Mucosa of descending colon (tissue), 3 donors: ENCODE measurements at regions not wholly inside any gene's neighbourhood (a gene's known extent, or its start where the extent isn't known, plus 50 kb on each side); places are given as distances from the start of the nearest gene placed in this dataset.

Experiments
- ATAC-seq: fragments of 200-7000 bp; cut with Tn5 transposase; one replicate; pipeline ENCODE4 v1.9.1; 2020; ENCODE audit warnings: mild to moderate bottlenecking, moderate library complexity
- DNase-seq, 3 donors: peaks; one replicate each; pipeline ENCODE4 v3.0.0-alpha.2; 2020
- H3K36me3 ChIP-seq: fragments of 200-600 bp; one replicate; pipeline ENCODE4 v1.8.0; 2021; ENCODE audit warnings: low read depth, mild to moderate bottlenecking
- H3K4me1 ChIP-seq: fragments of 200-600 bp; one replicate; pipeline ENCODE4 v1.8.0; 2021; ENCODE audit warnings: low read depth, mild to moderate bottlenecking
- H3K4me3 ChIP-seq: fragments of 200-600 bp; one replicate; pipeline ENCODE4 v1.8.0; 2021; ENCODE audit warnings: mild to moderate bottlenecking
- H3K9me3 ChIP-seq: fragments of 200-600 bp; one replicate; pipeline ENCODE4 v1.8.0; 2021; ENCODE audit warnings: mild to moderate bottlenecking
- CTCF ChIP-seq: fragments of 200-600 bp; IDR thresholded peaks from one replicate; pipeline ENCODE4 v1.8.0; 2022; ENCODE audit warnings: antibody characterized with exemption, mild to moderate bottlenecking
- intact Hi-C, 2 donors: fragments of 100-400 bp; cut with DNase I in 1 of 2; cut with micrococcal nuclease in 1 of 2; formaldehyde crosslinking; loops; one replicate each; pipeline versions ENCODE4 v1.11.0 to v1.11.1; 2022; cut with DNase I, micrococcal nuclease
- donor health status: DM: no; HTN: no; CAD: no; lungs with moderate emphysema.
- donor health status: DM: no; HTN: no; CAD: no.
- donor health status: DM: no; HTN: yes; CAD: no.

GRCh38 chr1:188251036-188251435 lies 1422.3 kb downstream of the PLA2G4A start:
- H3K4me3 ChIP-seq: no peak overlapping the region
- DNase-seq: no peak
- no peaks in the 10 kb centered on the region for H3K36me3 ChIP-seq
- H3K4me1 ChIP-seq: no peaks in the 10 kb centered on the region
- TF ChIP-seq CTCF: no peak
- ATAC-seq: no peak
- peaks cover 7% of the 10 kb centered on the region for H3K9me3 ChIP-seq
- intact Hi-C loops: no loop called here

- Histone ChIP-seq H3K4me3 (no peak overlapping the region), H3K36me3 (no peaks in the 10 kb centered on the region), H3K4me1 (no peaks in the 10 kb centered on the region), H3K9me3 (peaks cover 9% of the 10 kb centered on the region)
- DNase-seq (no peak), ATAC-seq (no peak)
- intact Hi-C loops: no loop called here
- TF ChIP-seq CTCF: no peak
These were observed 1433.1 kb downstream of the PLA2G4A start for GRCh38 chr1:188261849-188262248.

- DNase-seq (no peak), ATAC-seq (no peak)
- Histone ChIP-seq H3K4me1 (no peaks in the 10 kb centered on the region), H3K36me3 (no peaks in the 10 kb centered on the region), H3K9me3 (peaks cover 4% of the 10 kb centered on the region), H3K4me3 (no peak overlapping the region)
- no peak for TF ChIP-seq CTCF
- intact Hi-C loops: no loop called here
These were observed 1441.2 kb downstream of the PLA2G4A start for GRCh38 chr1:188269956-188270355.

- no peak for DNase-seq
- ATAC-seq: no peak
- no peaks in the 10 kb centered on the region for H3K4me1 ChIP-seq
- no peak for TF ChIP-seq CTCF
- H3K36me3 ChIP-seq: no peaks in the 10 kb centered on the region
- H3K9me3 ChIP-seq: peaks cover 4% of the 10 kb centered on the region
- no peak overlapping the region for H3K4me3 ChIP-seq
- intact Hi-C loops: no loop called here
These were observed 1441.7 kb downstream of the PLA2G4A start for GRCh38 chr1:188270497-188270896.

GRCh38 chr1:188277771-188278170 lies 1449.0 kb downstream of the PLA2G4A start:
- Histone ChIP-seq H3K4me3 (no peak overlapping the region), H3K9me3 (peaks cover 8% of the 10 kb centered on the region), H3K4me1 (no peaks in the 10 kb centered on the region), H3K36me3 (no peaks in the 10 kb centered on the region)
- no peak for TF ChIP-seq CTCF
- ATAC-seq (no peak), DNase-seq (no peak)
- intact Hi-C loops: no loop called here

- TF ChIP-seq CTCF: no peak
- H3K36me3 ChIP-seq: no peaks in the 10 kb centered on the region
- no peaks in the 10 kb centered on the region for H3K4me1 ChIP-seq
- H3K4me3 ChIP-seq: no peak overlapping the region
- no peak for ATAC-seq
- peaks cover 4% of the 10 kb centered on the region for H3K9me3 ChIP-seq
- no peak for DNase-seq
- intact Hi-C loops: no loop called here
These were observed 1453.2 kb downstream of the PLA2G4A start for GRCh38 chr1:188281921-188282320.
